ENCODE measurements at regions not wholly inside any gene's neighbourhood (a gene's known extent, or its start where the extent isn't known, plus 50 kb on each side); places are given as distances from the start of the nearest gene placed in this dataset.

GRCh38 chr6:56837322-56837894 lies 117.5 kb upstream of the BEND6 start:
- no peak overlapping the region for H3K4me3 Mint-ChIP-seq
- intact Hi-C loops (cut with micrococcal nuclease), result no loop called here
- H3K79me2 ChIP-seq (ENCODE audit: insufficient read depth, low read length), result no peaks in the 10 kb centered on the region
- no peaks in the 10 kb centered on the region for H3K9me3 Mint-ChIP-seq
- TF ChIP-seq CTCF (IDR thresholded peaks at IDR 0.05), result no peak
- no peaks in the 10 kb centered on the region for H3K36me3 ChIP-seq (replicated peaks in 1 of 2; ENCODE audit: control insufficient read depth in 1 of 2, insufficient read depth in 2 of 2, low read length in 2 of 2)
- no peaks in the 10 kb centered on the region for H3K9me3 ChIP-seq (replicated peaks in 1 of 2; ENCODE audit: control insufficient read depth in 1 of 2, insufficient read depth in 1 of 2, low read length in 2 of 2)
- H4K20me1 ChIP-seq (ENCODE audit: insufficient read depth, low read length), result no peaks in the 10 kb centered on the region
- no peaks in the 10 kb centered on the region for H3K36me3 Mint-ChIP-seq
- no peak overlapping the region for H3K27ac ChIP-seq (ENCODE audit: low read depth in 1 of 2, low read length in 2 of 2)
- H3K27me3 Mint-ChIP-seq (ENCODE audit: low read depth in 3 of 3), result no peaks in the 10 kb centered on the region
- H3K27me3 ChIP-seq (ENCODE audit: control insufficient read depth in 2 of 2, insufficient read depth in 2 of 2, low read length in 2 of 2), result no peaks in the 10 kb centered on the region
- WGBS (ENCODE audit: insufficient coverage), result 100% methylated on average over 6 of the region's 6 CpGs
- H2AFZ ChIP-seq (ENCODE audit: insufficient read depth, low read depth, low read length, poor library complexity, severe bottlenecking), result no peak overlapping the region
- peaks cover 5 to 13% of the 10 kb centered on the region in 2 donors for H3K4me1 ChIP-seq (ENCODE audit: control insufficient read depth in 1 of 2, insufficient read depth in 2 of 2, low read length in 2 of 2)
- no peak overlapping the region for H3K9ac ChIP-seq (ENCODE audit: insufficient read depth, low read length, poor library complexity, severe bottlenecking)
- no peak for DNase-seq
- no peak overlapping the region for H3K27ac Mint-ChIP-seq
- H3K4me1 Mint-ChIP-seq, result peaks cover 18% of the 10 kb centered on the region
- no peak overlapping the region for H3K4me3 ChIP-seq (replicated peaks in 1 of 3; ENCODE audit: low read depth in 2 of 3, low read length in 3 of 3)
- H3K4me2 ChIP-seq (replicated peaks; ENCODE audit: extremely low read depth, low read length, poor library complexity, severe bottlenecking), result no peak overlapping the region

- Mint-ChIP-seq H3K4me1 (peaks cover 11% of the 10 kb centered on the region), H3K27ac (no peak overlapping the region), H3K4me3 (no peak overlapping the region), H3K27me3 (ENCODE audit: low read depth in 3 of 3) (no peaks in the 10 kb centered on the region), H3K36me3 (no peaks in the 10 kb centered on the region), H3K9me3 (no peaks in the 10 kb centered on the region)
- Histone ChIP-seq H3K4me2 (replicated peaks; ENCODE audit: extremely low read depth, low read length, poor library complexity, severe bottlenecking) (no peak overlapping the region), H3K4me1 (ENCODE audit: control insufficient read depth in 1 of 2, insufficient read depth in 2 of 2, low read length in 2 of 2) (peaks cover 4 to 13% of the 10 kb centered on the region in 2 donors), H3K27me3 (ENCODE audit: control insufficient read depth in 2 of 2, insufficient read depth in 2 of 2, low read length in 2 of 2) (no peaks in the 10 kb centered on the region), H3K79me2 (ENCODE audit: insufficient read depth, low read length) (no peaks in the 10 kb centered on the region), H2AFZ (ENCODE audit: insufficient read depth, low read depth, low read length, poor library complexity, severe bottlenecking) (no peak overlapping the region), H4K20me1 (ENCODE audit: insufficient read depth, low read length) (no peaks in the 10 kb centered on the region), H3K9me3 (replicated peaks in 1 of 2; ENCODE audit: control insufficient read depth in 1 of 2, insufficient read depth in 1 of 2, low read length in 2 of 2) (no peaks in the 10 kb centered on the region), H3K36me3 (replicated peaks in 1 of 2; ENCODE audit: control insufficient read depth in 1 of 2, insufficient read depth in 2 of 2, low read length in 2 of 2) (no peaks in the 10 kb centered on the region), H3K27ac (ENCODE audit: low read depth in 1 of 2, low read length in 2 of 2) (no peak overlapping the region), H3K4me3 (replicated peaks in 1 of 3; ENCODE audit: low read depth in 2 of 3, low read length in 3 of 3) (no peak overlapping the region), H3K9ac (ENCODE audit: insufficient read depth, low read length, poor library complexity, severe bottlenecking) (no peak overlapping the region)
- DNase-seq, result no peak
- intact Hi-C loops (cut with micrococcal nuclease), result no loop called here
- TF ChIP-seq CTCF (IDR thresholded peaks at IDR 0.05), result no peak
- WGBS (ENCODE audit: insufficient coverage), result 100% methylated on average over 1 of the region's 3 CpGs
These were observed 119.3 kb upstream of the BEND6 start for GRCh38 chr6:56835612-56836011.
